IMR-90 (cell line): ENCODE measurements at regions not wholly inside any gene's neighbourhood (a gene's known extent, or its start where the extent isn't known, plus 50 kb on each side); places are given as distances from the start of the nearest gene placed in this dataset.

Source experiments
- MAZ ChIP-seq: IDR thresholded peaks from 2 replicates; pipeline ENCODE4 v1.6.1; 2012; ENCODE audit warnings: low read depth, mild to moderate bottlenecking, low read length, improper control_type of control experiment, moderate library complexity, borderline replicate concordance
- POLR2A ChIP-seq: IDR thresholded peaks from 2 replicates; pipeline ENCODE4 v1.6.1; 2012; ENCODE audit warnings: mild to moderate bottlenecking, low read depth, low read length
- RAD21 ChIP-seq: IDR thresholded peaks from 2 replicates; pipeline ENCODE4 v1.6.1; 2012; ENCODE audit warnings: low read length, improper control_type of control experiment
- TF ChIP-seq, protein P1 (sequence below): conservative IDR thresholded peaks from 2 replicates; pipeline ENCODE4 v1.5.1; 2012; ENCODE audit warnings: mild to moderate bottlenecking, low read depth, low read length, improper control_type of control experiment

DNA sequence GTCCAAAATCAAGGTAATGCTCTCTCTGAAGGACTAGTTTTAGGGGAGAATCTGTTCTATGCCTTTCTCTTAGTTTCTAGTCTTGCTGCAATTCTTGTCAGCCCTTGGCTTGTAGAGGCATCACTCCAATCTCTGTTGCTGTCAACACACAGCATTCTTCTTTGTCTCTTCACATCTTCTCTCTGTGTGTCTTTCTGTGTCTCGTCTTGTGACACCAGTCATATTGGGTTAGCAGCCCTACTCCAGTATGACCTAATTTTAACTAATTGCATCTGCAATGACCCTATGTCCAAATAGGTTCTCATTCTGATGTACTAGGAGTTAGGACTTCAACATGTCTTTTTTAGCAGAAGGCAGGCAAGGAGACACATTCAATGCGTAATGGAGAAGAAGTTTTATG is 1110.6 kb downstream of the DTWD2 start:
- TF ChIP-seq RAD21 (no peak), POLR2A (no peak), MAZ (no peak)
- TF ChIP-seq, protein P1, sequence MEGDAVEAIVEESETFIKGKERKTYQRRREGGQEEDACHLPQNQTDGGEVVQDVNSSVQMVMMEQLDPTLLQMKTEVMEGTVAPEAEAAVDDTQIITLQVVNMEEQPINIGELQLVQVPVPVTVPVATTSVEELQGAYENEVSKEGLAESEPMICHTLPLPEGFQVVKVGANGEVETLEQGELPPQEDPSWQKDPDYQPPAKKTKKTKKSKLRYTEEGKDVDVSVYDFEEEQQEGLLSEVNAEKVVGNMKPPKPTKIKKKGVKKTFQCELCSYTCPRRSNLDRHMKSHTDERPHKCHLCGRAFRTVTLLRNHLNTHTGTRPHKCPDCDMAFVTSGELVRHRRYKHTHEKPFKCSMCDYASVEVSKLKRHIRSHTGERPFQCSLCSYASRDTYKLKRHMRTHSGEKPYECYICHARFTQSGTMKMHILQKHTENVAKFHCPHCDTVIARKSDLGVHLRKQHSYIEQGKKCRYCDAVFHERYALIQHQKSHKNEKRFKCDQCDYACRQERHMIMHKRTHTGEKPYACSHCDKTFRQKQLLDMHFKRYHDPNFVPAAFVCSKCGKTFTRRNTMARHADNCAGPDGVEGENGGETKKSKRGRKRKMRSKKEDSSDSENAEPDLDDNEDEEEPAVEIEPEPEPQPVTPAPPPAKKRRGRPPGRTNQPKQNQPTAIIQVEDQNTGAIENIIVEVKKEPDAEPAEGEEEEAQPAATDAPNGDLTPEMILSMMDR: no peak
